H9 (cell line): ENCODE measurements at regions not wholly inside any gene's neighbourhood (a gene's known extent, or its start where the extent isn't known, plus 50 kb on each side); places are given as distances from the start of the nearest gene placed in this dataset.

ENCODE experiments used
- DNase-seq: peaks from one replicate; pipeline ENCODE4 v3.0.0-alpha.2; 2017
- H2AFZ ChIP-seq: one replicate; pipeline ENCODE4 v1.6.1; 2013; ENCODE audit warnings: mild to moderate bottlenecking, low read length, control low read depth, moderate library complexity
- H2AK5ac ChIP-seq: 2 replicates; pipeline ENCODE4 v1.6.1; 2013; ENCODE audit warnings: low read length, control low read depth, mixed read lengths; ENCODE audit not compliant: insufficient read length
- H2BK120ac ChIP-seq: one replicate; pipeline ENCODE4 v1.6.1; 2013; ENCODE audit warnings: low read depth, mild to moderate bottlenecking, low read length, control low read depth, inconsistent platforms; ENCODE audit not compliant: poor library complexity, severe bottlenecking
- H2BK12ac ChIP-seq: 2 replicates; pipeline ENCODE4 v1.6.1; 2013; ENCODE audit warnings: low read length, control low read depth, mixed read lengths, low read depth; ENCODE audit not compliant: insufficient read length
- H2BK15ac ChIP-seq: 2 replicates; pipeline ENCODE4 v1.6.1; 2013; ENCODE audit warnings: low read depth, low read length, control low read depth
- H2BK20ac ChIP-seq: one replicate; pipeline ENCODE4 v1.6.1; 2013; ENCODE audit warnings: low read depth, mild to moderate bottlenecking, low read length, control low read depth, inconsistent platforms; ENCODE audit not compliant: poor library complexity, severe bottlenecking
- H2BK5ac ChIP-seq: 2 replicates; pipeline ENCODE4 v1.6.1; 2013; ENCODE audit warnings: low read length, control low read depth, mixed read lengths; ENCODE audit not compliant: insufficient read length
- H3K14ac ChIP-seq: 2 replicates; pipeline ENCODE4 v1.6.1; 2013; ENCODE audit warnings: low read length, control low read depth; ENCODE audit not compliant: insufficient read depth
- H3K18ac ChIP-seq: 2 replicates; pipeline ENCODE4 v1.6.1; 2013; ENCODE audit warnings: low read depth, mild to moderate bottlenecking, mixed read lengths, low read length, control low read depth; ENCODE audit not compliant: insufficient read length
- H3K23ac ChIP-seq: 2 replicates; pipeline ENCODE4 v1.6.1; 2013; ENCODE audit warnings: low read length, control low read depth, mixed read lengths, low read depth; ENCODE audit not compliant: insufficient read length
- H3K23me2 ChIP-seq: 2 replicates; pipeline ENCODE4 v1.6.1; 2013; ENCODE audit warnings: low read depth, mild to moderate bottlenecking, mixed read lengths, low read length, control low read depth; ENCODE audit not compliant: insufficient read length, poor library complexity, severe bottlenecking
- H3K27ac ChIP-seq: 2 replicates; pipeline ENCODE4 v1.5.1; 2013; ENCODE audit warnings: low read length, control low read depth, mixed read lengths, low read depth; ENCODE audit not compliant: insufficient read length
- H3K27me3 ChIP-seq: 2 replicates; pipeline ENCODE4 v1.6.1; 2013; ENCODE audit warnings: low read length, control low read depth, inconsistent platforms; ENCODE audit not compliant: insufficient read depth
- H3K4ac ChIP-seq: 2 replicates; pipeline ENCODE4 v1.6.1; 2013; ENCODE audit warnings: low read depth, mild to moderate bottlenecking, control low read depth, inconsistent platforms, low read length, moderate library complexity
- H3K4me1 ChIP-seq: 2 replicates; pipeline ENCODE4 v1.6.1; 2013; ENCODE audit warnings: low read length, control low read depth, inconsistent platforms; ENCODE audit not compliant: insufficient read depth
- H3K4me2 ChIP-seq: 2 replicates; pipeline ENCODE4 v1.6.1; 2013; ENCODE audit warnings: low read length, control low read depth, mixed read lengths; ENCODE audit not compliant: insufficient read length, insufficient read depth
- H3K56ac ChIP-seq: 2 replicates; pipeline ENCODE4 v1.6.1; 2013; ENCODE audit warnings: low read depth, mild to moderate bottlenecking, mixed read lengths, low read length, control low read depth; ENCODE audit not compliant: insufficient read length
- H3K79me1 ChIP-seq: 2 replicates; pipeline ENCODE4 v1.6.1; 2013; ENCODE audit warnings: low read depth, mild to moderate bottlenecking, moderate library complexity, low read length, control low read depth, inconsistent platforms; ENCODE audit not compliant: insufficient read depth, poor library complexity, severe bottlenecking
- H3K79me2 ChIP-seq: 2 replicates; pipeline ENCODE4 v1.6.1; 2013; ENCODE audit warnings: low read length, control low read depth, inconsistent platforms; ENCODE audit not compliant: insufficient read depth
- H3K9ac ChIP-seq: 2 replicates; pipeline ENCODE4 v1.6.1; 2013; ENCODE audit warnings: low read length, control low read depth, mixed read lengths; ENCODE audit not compliant: insufficient read length; ENCODE audit errors: extremely low read depth
- H3K9me3 ChIP-seq: one replicate; pipeline ENCODE4 v1.6.1; 2013; ENCODE audit warnings: low read depth, low read length, inconsistent platforms; ENCODE audit not compliant: control insufficient read depth
- H3T11ph ChIP-seq: one replicate; pipeline ENCODE4 v1.6.1; 2013; ENCODE audit warnings: mild to moderate bottlenecking, low read length, control low read depth, inconsistent platforms
- H4K20me1 ChIP-seq: one replicate; pipeline ENCODE4 v1.6.1; 2013; ENCODE audit not compliant: control insufficient read depth, insufficient read length, insufficient read depth
- H4K5ac ChIP-seq: 2 replicates; pipeline ENCODE4 v1.6.1; 2013; ENCODE audit warnings: low read depth, mild to moderate bottlenecking, mixed read lengths, low read length, control low read depth; ENCODE audit not compliant: insufficient read length
- H4K8ac ChIP-seq: replicated peaks from 2 replicates; pipeline ENCODE4 v1.6.1; 2013; ENCODE audit warnings: low read length, control low read depth, mixed read lengths, low read depth; ENCODE audit not compliant: insufficient read length
- H4K91ac ChIP-seq: 2 replicates; pipeline ENCODE4 v1.6.1; 2013; ENCODE audit warnings: low read depth, mild to moderate bottlenecking, moderate library complexity, mixed read lengths, low read length, control low read depth; ENCODE audit not compliant: insufficient read length
- H3K27ac Mint-ChIP-seq, 3 experiments: 2 replicates in 2 of 3; 3 replicates in 1 of 3; pipeline ENCODE4 v1.8.0; 2020 to 2021; ENCODE audit warnings: mixed read lengths in 3 of 3, mild to moderate bottlenecking in 1 of 3, moderate library complexity in 1 of 3
- H3K27me3 Mint-ChIP-seq: 2 replicates; pipeline ENCODE4 v1.8.0; 2021; ENCODE audit warnings: low read depth, mild to moderate bottlenecking, moderate library complexity, mixed read lengths
- H3K36me3 Mint-ChIP-seq, 3 experiments: 2 replicates in 2 of 3; 3 replicates in 1 of 3; pipeline ENCODE4 v1.8.0; 2020 to 2021; ENCODE audit warnings: low read depth in 3 of 3, mixed read lengths in 3 of 3; ENCODE audit not compliant: insufficient read depth in 1 of 3
- H3K4me1 Mint-ChIP-seq, 2 experiments: 2 replicates each; pipeline ENCODE4 v1.8.0; 2020; ENCODE audit warnings: mixed read lengths in 2 of 2
- H3K4me3 Mint-ChIP-seq, 2 experiments: 2 replicates in 1 of 2; 3 replicates in 1 of 2; pipeline ENCODE4 v1.8.0; 2020 to 2021; ENCODE audit warnings: mild to moderate bottlenecking in 2 of 2, mixed read lengths in 2 of 2, moderate library complexity in 1 of 2
- H3K9me3 Mint-ChIP-seq, 2 experiments: 2 replicates in 1 of 2; 3 replicates in 1 of 2; pipeline ENCODE4 v1.8.0; 2020; ENCODE audit warnings: mild to moderate bottlenecking in 2 of 2, mixed read lengths in 2 of 2, moderate library complexity in 1 of 2
- CTCF ChIP-seq: fragments of 200-600 bp; sonication (generic); conservative IDR thresholded peaks from 3 replicates; pipeline ENCODE4 v1.8.0; 2021; ENCODE audit warnings: antibody characterized with exemption, mild to moderate bottlenecking
- WGBS: extraction: QIAGEN DNeasy Blood & Tissue Kit; methylation state at CpG from one replicate; pipeline ENCODE4 v1.1.7; 2013; ENCODE audit warnings: missing lambda C conversion rate, low lambda C conversion rate, mixed read lengths; ENCODE audit not compliant: insufficient read length; ENCODE audit errors: extremely low coverage; 5-methylcytosine and 5-hydroxymethylcytosine counted together

GRCh38 chr5:90111364-90112032, 298.1 kb downstream of the CETN3 start:
- Histone ChIP-seq H3K23me2 (no peaks in the 10 kb centered on the region), H2AFZ (no peak overlapping the region), H3K56ac (no peak overlapping the region), H3K9me3 (no peaks in the 10 kb centered on the region), H3K79me2 (no peaks in the 10 kb centered on the region), H3K14ac (no peak overlapping the region), H3K9ac (no peak overlapping the region), H2BK5ac (no peak overlapping the region), H2BK20ac (no peak overlapping the region), H3K4me2 (no peak overlapping the region), H4K8ac (no peak overlapping the region), H3K18ac (no peak overlapping the region), H2AK5ac (no peak overlapping the region), H3K23ac (no peak overlapping the region), H3K27ac (no peak overlapping the region), H3K4me1 (no peaks in the 10 kb centered on the region), H4K5ac (no peak overlapping the region), H4K91ac (no peak overlapping the region), H4K20me1 (no peaks in the 10 kb centered on the region), H2BK15ac (no peak overlapping the region), H3K4ac (no peak overlapping the region), H3T11ph (no peak overlapping the region), H3K79me1 (no peaks in the 10 kb centered on the region), H3K27me3 (no peaks in the 10 kb centered on the region), H2BK12ac (no peak overlapping the region), H2BK120ac (no peak overlapping the region)
- Mint-ChIP-seq H3K4me3 (no peak overlapping the region), H3K27ac (peak overlapping the region in 1 of 3 experiments; percentile 49; a peak in 1 of 7 replicates), H3K4me1 (peaks cover 6 to 13% of the 10 kb centered on the region in 2 experiments; a peak in 3 of 4 replicates), H3K27me3 (no peaks in the 10 kb centered on the region), H3K36me3 (no peaks in the 10 kb centered on the region), H3K9me3 (no peaks in the 10 kb centered on the region)
- no peak for TF ChIP-seq CTCF
- no CpG with 5 or more reads among the region's 10 CpGs for WGBS
- no peak for DNase-seq
